ENCODE measurements at regions not wholly inside any gene's neighbourhood (a gene's known extent, or its start where the extent isn't known, plus 50 kb on each side); places are given as distances from the start of the nearest gene placed in this dataset.

DNA sequence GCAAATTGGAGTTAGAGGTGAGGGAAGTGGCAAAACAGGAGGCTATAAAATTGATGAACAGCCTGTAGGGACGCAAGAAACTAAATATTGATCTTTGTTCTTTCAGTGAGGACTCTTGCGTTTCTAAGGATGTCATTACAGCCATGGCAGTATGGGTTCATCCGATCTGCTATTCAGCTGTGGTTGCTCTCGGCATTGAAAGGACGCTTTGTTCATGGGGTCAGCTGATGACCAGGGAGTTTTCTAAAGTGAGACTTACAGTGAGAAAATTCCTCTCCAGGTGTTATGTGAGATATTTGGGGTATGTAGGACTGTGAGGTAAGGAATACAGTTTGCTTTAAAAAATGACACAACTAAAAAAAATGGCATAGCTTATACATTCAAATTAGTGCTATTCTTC is 52.7 kb upstream of the PELI1 start:
- no peak for ATAC-seq
- Mint-ChIP-seq H3K4me3 (no peak overlapping the region), H3K27ac (peak overlapping the region; percentile 7), H3K4me1 (peaks cover 29% of the 10 kb centered on the region), H3K27me3 (peaks cover 2% of the 10 kb centered on the region), H3K36me3 (ENCODE audit: low read depth) (peaks cover under 1% of the 10 kb centered on the region), H3K9me3 (ENCODE audit: low read depth) (peaks cover under 1% of the 10 kb centered on the region)
- no peak for DNase-seq
- intact Hi-C loops (cut with DNase I, micrococcal nuclease) = no loop called here
- CTCF ChIA-PET = no interaction called here
- POLR2A ChIA-PET = no interaction called here

DNA sequence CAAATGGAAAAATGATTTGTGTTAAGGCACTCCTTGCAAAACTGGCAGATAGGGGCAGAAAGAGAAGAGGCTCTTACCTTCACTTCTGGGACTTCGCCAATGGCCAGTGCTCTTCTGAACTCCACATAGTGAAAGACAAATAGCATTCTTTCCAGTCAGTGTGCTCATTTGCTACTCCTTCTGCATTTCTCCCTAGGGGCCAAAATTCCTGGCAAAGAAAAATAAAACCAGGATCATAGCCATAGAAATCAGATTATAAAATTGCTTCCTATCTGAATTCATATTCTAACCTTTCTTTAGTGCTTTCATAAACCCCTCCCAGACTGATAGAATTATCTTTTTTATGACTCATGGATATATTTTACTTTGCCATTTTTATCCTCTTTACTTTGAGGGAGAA is 56.9 kb upstream of the PELI1 start:
- H3K4me1 Mint-ChIP-seq = peaks cover 59% of the 10 kb centered on the region
- CTCF ChIA-PET = interaction anchor here (1.6 kb wide), 1 partner anchor 10 kb away, joined by 5 read pairs; no protein-coding TSS in a partner anchor
- peak overlapping the region; percentile 23 for H3K27ac Mint-ChIP-seq

DNA sequence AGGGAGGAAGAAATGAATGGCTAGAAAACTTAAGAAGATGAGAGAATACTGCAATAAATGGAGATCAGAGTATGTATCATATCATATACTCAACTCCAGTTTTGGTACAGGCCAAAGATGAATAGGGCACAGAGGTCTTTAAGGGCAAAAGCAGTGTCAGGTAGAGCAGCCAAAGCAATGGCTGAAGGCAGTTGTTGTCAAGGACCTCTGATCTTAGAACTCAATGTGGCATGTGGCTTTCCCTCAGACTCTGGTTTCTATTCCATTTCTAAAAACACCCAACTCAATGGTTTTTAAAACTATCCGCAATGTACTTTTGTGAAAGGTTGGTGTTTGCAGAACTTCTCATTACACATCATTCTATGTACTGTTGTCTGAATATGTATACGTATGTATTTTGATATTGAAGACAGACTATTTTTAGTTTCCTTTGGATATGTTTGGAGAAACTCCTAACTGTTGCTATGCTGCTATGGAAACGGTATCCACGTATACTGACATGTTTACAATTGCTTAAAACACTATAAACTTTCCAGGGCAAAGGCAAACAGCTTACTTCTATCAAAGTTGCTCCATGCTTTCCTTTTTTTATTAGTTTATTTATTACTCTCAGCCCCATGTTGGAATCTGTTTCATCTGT is 58.1 kb upstream of the PELI1 start:
- H3K27me3 Mint-ChIP-seq = no peaks in the 10 kb centered on the region

More for the DNA sequence above, 56.9 kb upstream of the PELI1 start:
- DNase-seq (no peak), ATAC-seq (no peak)
- intact Hi-C loops (cut with DNase I, micrococcal nuclease) = no loop called here
- Mint-ChIP-seq H3K9me3 (ENCODE audit: low read depth) (peaks cover 3% of the 10 kb centered on the region), H3K4me3 (no peak overlapping the region), H3K36me3 (ENCODE audit: low read depth) (peaks cover 6% of the 10 kb centered on the region), H3K27me3 (peaks cover 2% of the 10 kb centered on the region)
- POLR2A ChIA-PET = no interaction called here

DNA sequence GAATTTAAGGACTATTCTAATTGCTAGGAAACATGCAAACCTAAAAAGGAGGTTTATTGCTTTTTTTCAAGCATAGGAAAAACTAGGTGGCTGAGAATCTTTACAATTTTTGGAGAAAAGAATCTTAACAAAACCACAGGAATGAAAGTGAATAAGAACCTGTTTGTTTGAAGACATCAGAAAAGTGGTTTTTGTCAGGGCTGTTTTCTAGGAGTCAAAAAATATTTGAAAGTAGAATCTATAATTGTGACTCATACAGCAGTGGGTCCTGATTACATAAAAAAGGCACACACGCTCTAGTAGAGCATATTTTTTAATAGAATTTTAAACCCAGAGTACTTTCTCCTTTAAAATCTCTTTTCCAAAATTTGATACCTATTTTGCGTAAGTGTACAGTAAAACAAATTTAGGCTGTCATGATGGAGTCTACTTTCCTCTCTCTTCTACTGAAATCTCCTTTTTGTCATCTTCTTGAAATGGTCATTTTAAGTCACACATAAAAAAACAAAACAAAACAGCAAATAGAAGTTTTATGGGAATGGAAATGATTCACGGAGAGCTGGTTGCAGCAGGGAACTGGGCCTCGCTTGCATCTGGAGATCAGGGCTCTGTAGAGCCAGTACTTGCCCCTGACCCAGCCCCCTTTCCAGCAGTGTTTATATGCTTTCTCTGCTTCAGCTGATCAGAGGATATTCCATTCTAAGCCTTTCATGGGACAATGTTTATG is 59.1 kb upstream of the PELI1 start:
- ATAC-seq (peak; percentile 40), DNase-seq (no peak)
- peaks cover 70% of the 10 kb centered on the region for H3K4me1 Mint-ChIP-seq
- ChIA-PET CTCF (interaction anchor here (0.8 to 2.7 kb wide), 3 partner anchors 12 to 123 kb away, joined by 4 to 12 read pairs (median 4); no protein-coding TSS in a partner anchor), POLR2A (interaction anchor here (1.5 to 2.2 kb wide), 2 partner anchors 9 to 11 kb away, joined by 6 to 8 read pairs; no protein-coding TSS in a partner anchor)
- H3K27ac Mint-ChIP-seq = peak overlapping the region; percentile 93
- no peaks in the 10 kb centered on the region for H3K27me3 Mint-ChIP-seq
- H3K4me3 Mint-ChIP-seq = peak overlapping the region; percentile 65
- intact Hi-C loops (cut with DNase I, micrococcal nuclease) = loop anchor here (1.0 to 2.0 kb wide), 3 partner anchors 58 to 89 kb away; partner anchors contain the start of gene PELI1 (in 2 of the 2)
- peaks cover 3% of the 10 kb centered on the region for H3K9me3 Mint-ChIP-seq (ENCODE audit: low read depth)
- H3K36me3 Mint-ChIP-seq (ENCODE audit: low read depth) = peaks cover 6% of the 10 kb centered on the region

More for the DNA sequence above, 58.1 kb upstream of the PELI1 start:
- peaks cover 67% of the 10 kb centered on the region for H3K4me1 Mint-ChIP-seq
- intact Hi-C loops (cut with DNase I, micrococcal nuclease) = loop anchor here (2.0 kb wide), 2 partner anchors 58 to 68 kb away; partner anchors contain the start of gene PELI1 (in 2 of the 2)
- ChIA-PET POLR2A (interaction anchor here (0.7 kb wide), 2 partner anchors 8 to 11 kb away, joined by 4 to 9 read pairs; no protein-coding TSS in a partner anchor), CTCF (no interaction called here)
- peaks cover 3% of the 10 kb centered on the region for H3K9me3 Mint-ChIP-seq (ENCODE audit: low read depth)
- no peak overlapping the region for H3K4me3 Mint-ChIP-seq
- no peak for ATAC-seq
- no peak for DNase-seq
- H3K27ac Mint-ChIP-seq = no peak overlapping the region
- peaks cover 6% of the 10 kb centered on the region for H3K36me3 Mint-ChIP-seq (ENCODE audit: low read depth)

DNA sequence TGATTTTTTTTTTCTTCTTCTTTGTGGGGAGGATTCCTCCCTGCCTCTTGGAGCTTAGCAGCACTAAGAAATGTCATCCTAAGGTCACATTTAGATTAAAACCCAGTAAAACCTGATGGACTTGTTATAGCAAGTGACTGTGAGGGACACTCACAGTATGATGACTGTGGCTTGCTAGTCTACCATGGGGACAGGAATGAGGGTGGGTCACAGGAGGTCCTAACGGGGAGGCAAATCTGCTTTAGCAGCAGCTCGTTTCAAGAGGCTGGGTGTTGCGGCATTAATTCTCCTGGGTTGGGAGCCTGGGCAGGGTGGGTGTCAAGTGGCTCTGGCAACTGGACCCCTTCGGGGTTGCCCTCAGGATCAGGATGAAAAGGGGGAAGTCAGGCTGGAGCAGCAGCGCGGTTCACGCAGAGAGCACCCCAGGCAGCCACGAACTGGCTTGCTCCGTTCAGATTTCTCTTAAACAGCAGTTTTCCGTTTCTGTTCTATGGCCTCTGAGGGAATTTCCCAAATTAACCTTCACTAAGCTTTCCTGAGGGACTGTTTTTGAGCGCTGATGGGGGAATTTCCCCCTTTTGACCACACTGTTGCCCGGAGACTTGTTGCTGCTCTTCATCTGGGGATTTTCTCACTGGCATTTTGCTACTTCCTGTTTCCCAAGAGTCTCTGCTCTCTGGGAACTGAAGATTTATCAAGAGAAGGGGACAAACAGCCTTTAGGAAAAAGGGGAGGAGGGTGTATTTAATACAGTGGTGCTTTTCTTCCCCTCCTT is 59.8 kb upstream of the PELI1 start:
- ATAC-seq (peak; percentile 53), DNase-seq (peak; percentile 59)
- Mint-ChIP-seq H3K4me1 (peaks cover 72% of the 10 kb centered on the region), H3K36me3 (ENCODE audit: low read depth) (peaks cover 6% of the 10 kb centered on the region), H3K27ac (peak overlapping the region; percentile 93), H3K27me3 (no peaks in the 10 kb centered on the region), H3K4me3 (peak overlapping the region; percentile 65), H3K9me3 (ENCODE audit: low read depth) (peaks cover 3% of the 10 kb centered on the region)
- intact Hi-C loops (cut with DNase I, micrococcal nuclease) = loop anchor here (1.0 to 2.0 kb wide), 6 partner anchors 8 to 123 kb away; partner anchors contain the start of gene PELI1 (in 2 of the 2)
- ChIA-PET CTCF (interaction anchor here (0.8 to 2.7 kb wide), 5 partner anchors 9 to 124 kb away, joined by 3 to 12 read pairs (median 4); no protein-coding TSS in a partner anchor), POLR2A (interaction anchor here (0.6 to 2.2 kb wide), 3 partner anchors 9 to 67 kb away, joined by 4 to 8 read pairs (median 6); no protein-coding TSS in a partner anchor)

DNA sequence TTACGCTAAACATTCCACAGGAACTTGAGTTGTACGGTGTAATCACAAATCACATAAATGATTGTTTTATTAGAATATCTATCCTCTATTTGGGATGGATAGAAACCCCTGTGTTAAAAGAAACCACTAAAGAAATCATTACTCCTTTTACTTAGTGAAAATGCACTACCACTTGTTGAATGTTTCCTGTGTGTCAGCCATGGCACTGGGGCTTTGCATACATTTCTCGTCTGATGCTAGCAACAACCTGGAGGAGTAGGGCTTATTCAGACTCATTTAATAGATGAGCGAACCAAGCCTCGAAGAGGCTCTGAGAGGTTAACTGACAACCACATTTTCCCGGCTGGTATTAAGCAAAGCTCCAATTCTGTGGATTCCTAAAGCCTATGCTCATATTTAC is 60.5 kb upstream of the PELI1 start:
- Mint-ChIP-seq H3K27ac (peak overlapping the region; percentile 93), H3K36me3 (ENCODE audit: low read depth) (peaks cover 6% of the 10 kb centered on the region), H3K4me1 (peaks cover 73% of the 10 kb centered on the region), H3K27me3 (no peaks in the 10 kb centered on the region), H3K9me3 (ENCODE audit: low read depth) (peaks cover 3% of the 10 kb centered on the region), H3K4me3 (peak overlapping the region; percentile 65)
- intact Hi-C loops (cut with DNase I, micrococcal nuclease) = loop anchor here (1.0 to 2.0 kb wide), 3 partner anchors 8 to 122 kb away; no protein-coding TSS in a partner anchor
- ATAC-seq = peak; percentile 50
- POLR2A ChIA-PET = interaction anchor here (0.6 to 2.2 kb wide), 3 partner anchors 8 to 67 kb away, joined by 4 to 8 read pairs (median 6); no protein-coding TSS in a partner anchor
- peak; percentile 47 for DNase-seq
- CTCF ChIA-PET = interaction anchor here (0.5 to 2.7 kb wide), 8 partner anchors 10 to 142 kb away, joined by 3 to 12 read pairs (median 3); no protein-coding TSS in a partner anchor

DNA sequence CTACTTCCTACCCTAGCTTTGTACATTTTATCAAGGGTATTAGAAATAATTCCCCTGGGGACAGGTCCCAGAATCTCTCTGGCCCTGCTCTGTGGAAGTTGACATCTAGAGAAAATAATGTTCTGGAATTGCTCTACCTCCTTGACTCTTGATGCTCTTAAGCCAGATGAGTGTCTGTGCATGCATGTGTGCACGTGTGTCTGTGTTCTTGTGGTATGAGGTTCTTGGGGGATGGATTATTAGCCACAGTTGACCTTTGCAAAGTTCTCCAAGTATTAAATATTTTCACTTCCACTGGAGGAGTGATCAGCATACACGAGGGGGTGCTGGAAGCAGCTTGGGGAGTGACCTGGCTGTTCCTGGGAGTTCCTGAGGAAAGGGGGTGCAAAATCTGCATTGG is 61.2 kb upstream of the PELI1 start:
- H3K27me3 Mint-ChIP-seq = no peaks in the 10 kb centered on the region
- POLR2A ChIA-PET = interaction anchor here (0.6 to 2.2 kb wide), 2 partner anchors 9 to 687 kb away, joined by 3 to 8 read pairs; no protein-coding TSS in a partner anchor
- no peak overlapping the region for H3K4me3 Mint-ChIP-seq
- H3K36me3 Mint-ChIP-seq (ENCODE audit: low read depth) = peaks cover 6% of the 10 kb centered on the region
- CTCF ChIA-PET = interaction anchor here (0.5 to 2.7 kb wide), 10 partner anchors 10 to 142 kb away, joined by 3 to 12 read pairs (median 3); no protein-coding TSS in a partner anchor
- H3K27ac Mint-ChIP-seq = no peak overlapping the region
- intact Hi-C loops (cut with DNase I, micrococcal nuclease) = loop anchor here in 1 of 2 experiments (2.0 kb wide), 1 partner anchor 121 kb away; no protein-coding TSS in a partner anchor
- ATAC-seq = no peak
- DNase-seq = no peak
- H3K4me1 Mint-ChIP-seq = peaks cover 69% of the 10 kb centered on the region
- peaks cover 3% of the 10 kb centered on the region for H3K9me3 Mint-ChIP-seq (ENCODE audit: low read depth)

DNA sequence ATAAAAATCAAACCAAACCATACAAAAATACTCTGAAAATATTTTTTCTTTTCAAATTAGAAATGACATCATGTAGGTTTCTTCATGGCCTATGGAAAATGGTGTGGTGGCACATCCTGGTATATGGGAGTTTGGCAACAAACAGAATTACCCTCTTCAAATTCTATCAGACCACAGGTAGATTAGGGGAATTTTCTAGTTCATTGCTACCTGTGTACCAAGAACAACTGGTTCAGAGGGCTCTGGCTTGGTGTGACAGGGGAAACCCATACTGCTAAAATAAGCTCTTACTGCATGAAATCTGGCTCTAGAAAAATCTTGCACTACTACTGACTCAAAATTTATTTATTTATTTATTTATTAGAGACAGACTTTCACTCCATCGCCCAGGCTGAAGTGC is 63.4 kb upstream of the PELI1 start:
- intact Hi-C loops (cut with DNase I, micrococcal nuclease) = no loop called here
- no peak overlapping the region for H3K4me3 Mint-ChIP-seq
- ATAC-seq (no peak), DNase-seq (no peak)
- H3K27me3 Mint-ChIP-seq = no peaks in the 10 kb centered on the region
- CTCF ChIA-PET = no interaction called here
- H3K4me1 Mint-ChIP-seq = peaks cover 75% of the 10 kb centered on the region
- no peaks in the 10 kb centered on the region for H3K9me3 Mint-ChIP-seq (ENCODE audit: low read depth)
- POLR2A ChIA-PET = no interaction called here
- H3K36me3 Mint-ChIP-seq (ENCODE audit: low read depth) = no peaks in the 10 kb centered on the region
- H3K27ac Mint-ChIP-seq = no peak overlapping the region

DNA sequence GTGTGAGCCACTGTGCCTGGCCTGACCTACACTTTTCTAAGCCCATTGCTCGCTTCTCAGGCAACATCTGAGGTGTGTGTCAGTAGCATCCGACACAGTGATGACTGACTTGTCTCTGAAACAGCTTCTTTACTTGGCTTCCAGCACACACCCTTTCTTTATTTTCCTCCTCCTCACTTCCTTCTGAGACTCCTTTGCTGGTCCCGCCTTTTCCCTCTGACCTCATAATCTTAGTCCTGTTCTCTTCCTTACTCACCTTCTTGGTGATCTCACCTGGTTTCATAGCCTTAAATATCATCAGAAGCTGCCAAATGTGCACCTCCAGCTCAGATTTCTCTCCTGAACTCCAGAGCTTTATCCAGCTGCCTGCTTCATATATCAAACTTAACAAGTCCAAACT is 66.6 kb upstream of the PELI1 start:
- no peak for ATAC-seq
- H3K9me3 Mint-ChIP-seq (ENCODE audit: low read depth) = no peaks in the 10 kb centered on the region
- no peaks in the 10 kb centered on the region for H3K36me3 Mint-ChIP-seq (ENCODE audit: low read depth)
- H3K27me3 Mint-ChIP-seq = no peaks in the 10 kb centered on the region
- intact Hi-C loops (cut with DNase I, micrococcal nuclease) = loop anchor here (5.0 to 10.0 kb wide), 3 partner anchors 366 to 624 kb away; partner anchors contain the start of genes MDH1 (in 1 of the 2), UGP2 (in 1 of the 2) and WDPCP (in 1 of the 2)
- H3K4me3 Mint-ChIP-seq = no peak overlapping the region
- peak; percentile 26 for DNase-seq
- POLR2A ChIA-PET = interaction anchor here (0.6 to 1.2 kb wide), 2 partner anchors 8 to 117 kb away, joined by 4 to 6 read pairs; no protein-coding TSS in a partner anchor
- peaks cover 72% of the 10 kb centered on the region for H3K4me1 Mint-ChIP-seq
- H3K27ac Mint-ChIP-seq = peak overlapping the region; percentile 74
- CTCF ChIA-PET = interaction anchor here (0.7 to 1.5 kb wide), 5 partner anchors 11 to 611 kb away, joined by 3 to 7 read pairs (median 3); no protein-coding TSS in a partner anchor

DNA sequence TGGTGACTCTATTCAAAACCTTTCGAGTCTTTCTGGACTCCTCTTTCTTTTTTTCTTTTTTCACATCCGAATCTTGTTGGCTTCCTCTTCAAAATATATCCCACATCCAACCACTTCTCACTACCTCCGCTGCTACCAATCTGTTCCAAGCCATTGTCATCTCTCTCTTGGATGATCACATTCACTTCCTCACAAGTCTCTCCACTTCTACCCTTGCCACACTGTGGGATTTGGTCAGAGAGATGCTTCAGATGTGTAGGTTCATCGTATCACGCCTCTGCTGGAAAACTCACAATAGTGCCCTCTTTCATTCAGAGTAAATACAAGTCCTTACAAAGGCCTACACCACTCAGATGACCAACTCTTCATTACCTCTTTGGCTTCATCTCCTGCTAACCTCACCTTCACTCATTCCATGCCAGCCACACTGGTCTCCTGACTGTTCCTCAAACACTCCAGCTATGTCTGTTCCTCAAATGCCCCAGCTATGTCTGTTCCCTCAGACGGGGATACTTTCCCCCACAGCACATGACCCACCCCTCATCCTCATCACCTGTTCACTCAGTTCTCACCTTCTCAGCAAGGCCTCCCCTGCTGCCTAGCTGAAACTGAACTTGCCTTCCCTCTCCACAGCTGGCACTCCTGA is 67.2 kb upstream of the PELI1 start:
- H3K27ac Mint-ChIP-seq = peak overlapping the region; percentile 74
- H3K27me3 Mint-ChIP-seq = no peaks in the 10 kb centered on the region
- H3K4me3 Mint-ChIP-seq = no peak overlapping the region
- H3K9me3 Mint-ChIP-seq (ENCODE audit: low read depth) = peaks cover 2% of the 10 kb centered on the region
- intact Hi-C loops (cut with DNase I, micrococcal nuclease) = loop anchor here (5.0 to 10.0 kb wide), 3 partner anchors 367 to 624 kb away; partner anchors contain the start of genes MDH1 (in 1 of the 2), UGP2 (in 1 of the 2) and WDPCP (in 1 of the 2)
- ATAC-seq (no peak), DNase-seq (no peak)
- H3K4me1 Mint-ChIP-seq = peaks cover 77% of the 10 kb centered on the region
- H3K36me3 Mint-ChIP-seq (ENCODE audit: low read depth) = no peaks in the 10 kb centered on the region
- ChIA-PET CTCF (interaction anchor here (1.0 to 1.9 kb wide), 6 partner anchors 11 to 116 kb away, joined by 3 to 14 read pairs (median 4); no protein-coding TSS in a partner anchor), POLR2A (interaction anchor here (1.2 to 1.7 kb wide), 3 partner anchors 7 to 116 kb away, joined by 6 read pairs; no protein-coding TSS in a partner anchor)
